Bone marrow (tissue), 2 donors: ENCODE measurements at regions not wholly inside any gene's neighbourhood (a gene's known extent, or its start where the extent isn't known, plus 50 kb on each side); places are given as distances from the start of the nearest gene placed in this dataset.

ENCODE experiments used
- DNase-seq, 2 donors: peaks; one replicate each; lab custom pipeline; 2025; lab: John Stamatoyannopoulos, UW

- DNase-seq: no peak
These were observed 626.2 kb downstream of the DIAPH3 start for GRCh38 chr13:59537500-59537899.

- DNase-seq: no peak
These were observed 625.2 kb downstream of the DIAPH3 start for GRCh38 chr13:59538512-59538911.

- DNase-seq: no peak
These were observed 621.4 kb downstream of the DIAPH3 start for GRCh38 chr13:59542303-59542702.

GRCh38 chr13:59543418-59543817 is 620.3 kb downstream of the DIAPH3 start:
- DNase-seq: no peak

GRCh38 chr13:59545007-59545406 is 618.7 kb downstream of the DIAPH3 start:
- no peak for DNase-seq

- DNase-seq: no peak
These were observed 617.5 kb downstream of the DIAPH3 start for GRCh38 chr13:59546178-59546577.

- DNase-seq: no peak
These were observed 615.8 kb downstream of the DIAPH3 start for GRCh38 chr13:59547950-59548349.

- DNase-seq: no peak
These were observed 600.8 kb downstream of the DIAPH3 start for GRCh38 chr13:59562924-59563323.

- no peak for DNase-seq
These were observed 597.2 kb downstream of the DIAPH3 start for GRCh38 chr13:59566561-59566960.

GRCh38 chr13:59568306-59568705 is 595.4 kb downstream of the DIAPH3 start:
- DNase-seq: no peak

- DNase-seq: no peak
These were observed 593.5 kb downstream of the DIAPH3 start for GRCh38 chr13:59570204-59570603.

GRCh38 chr13:59584101-59584500 is 579.6 kb downstream of the DIAPH3 start:
- DNase-seq: no peak

GRCh38 chr13:59584761-59585670 is 578.7 kb downstream of the DIAPH3 start:
- no peak for DNase-seq

GRCh38 chr13:59587030-59587429 is 576.7 kb downstream of the DIAPH3 start:
- no peak for DNase-seq

GRCh38 chr13:59587971-59588716 is 575.6 kb downstream of the DIAPH3 start:
- DNase-seq: no peak

- no peak for DNase-seq
These were observed 575.0 kb downstream of the DIAPH3 start for GRCh38 chr13:59588717-59589067.

- DNase-seq: no peak
These were observed 561.7 kb downstream of the DIAPH3 start for GRCh38 chr13:59601993-59602392.

GRCh38 chr13:59603646-59604045 is 560.1 kb downstream of the DIAPH3 start:
- no peak for DNase-seq

GRCh38 chr13:59607172-59607571 is 556.6 kb downstream of the DIAPH3 start:
- no peak for DNase-seq

- DNase-seq: no peak
These were observed 555.9 kb downstream of the DIAPH3 start for GRCh38 chr13:59607780-59608233.

- DNase-seq: no peak
These were observed 554.3 kb downstream of the DIAPH3 start for GRCh38 chr13:59609421-59609820.
